Activated CD4-positive, CD25-positive, alpha-beta regulatory T cell (primary cell): ENCODE measurements at regions not wholly inside any gene's neighbourhood (a gene's known extent, or its start where the extent isn't known, plus 50 kb on each side); places are given as distances from the start of the nearest gene placed in this dataset.
"Not testable (repeated sequence)": the region's sequence is repeated elsewhere in the genome, so short reads cannot be mapped to it uniquely, and the experiment has no call there.

Experiments used
- DNase-seq, 4 experiments: peaks; one replicate each; lab custom pipeline; 2025; lab: John Stamatoyannopoulos, UW

- DNase-seq, result no peak
Observed at GRCh38 chr13:88424463-88424862, 753.3 kb downstream of the SLITRK5 start.

- no peak for DNase-seq
Observed at GRCh38 chr13:88426661-88427060, 755.5 kb downstream of the SLITRK5 start.

GRCh38 chr13:88429862-88430261 is 758.7 kb downstream of the SLITRK5 start:
- no peak for DNase-seq

GRCh38 chr13:88434953-88435352 is 763.8 kb downstream of the SLITRK5 start:
- no peak for DNase-seq

DNA sequence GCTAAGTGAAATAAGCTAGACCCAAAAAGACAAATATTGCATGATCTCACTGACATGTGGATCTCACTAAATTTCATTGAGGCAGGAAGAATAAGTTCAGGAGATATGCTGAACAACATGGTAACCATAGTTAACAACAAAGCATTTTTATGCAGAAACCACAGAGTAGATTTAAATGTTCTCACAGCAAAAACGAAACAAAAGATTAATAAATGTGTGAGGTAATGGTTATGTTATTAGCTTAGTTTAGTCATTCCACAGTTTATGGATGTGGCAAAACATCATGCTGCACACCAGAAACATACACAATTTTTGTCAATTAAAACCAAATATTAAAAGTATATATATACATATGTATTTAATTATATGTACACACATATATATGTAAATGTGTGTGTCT is 765.8 kb downstream of the SLITRK5 start:
- no peak for DNase-seq

DNA sequence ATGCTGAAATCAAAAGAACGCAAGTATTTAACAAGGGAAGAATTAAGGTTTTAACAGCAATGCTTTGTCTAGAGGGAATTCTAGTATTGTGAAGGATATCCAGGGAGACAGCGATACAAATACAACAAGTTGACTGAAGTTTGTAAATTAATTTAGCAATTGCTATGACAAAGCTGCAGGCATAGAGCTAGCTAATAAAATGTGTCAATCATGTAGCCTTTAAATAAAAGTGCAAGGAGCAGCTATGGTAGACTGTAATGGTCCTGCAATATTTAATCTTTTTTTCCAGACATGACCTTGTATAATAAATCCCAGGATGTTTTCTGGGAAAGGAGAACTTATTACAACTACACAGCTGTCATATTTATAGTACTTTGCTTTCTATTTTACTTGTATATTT is 779.3 kb downstream of the SLITRK5 start:
- no peak for DNase-seq

DNA sequence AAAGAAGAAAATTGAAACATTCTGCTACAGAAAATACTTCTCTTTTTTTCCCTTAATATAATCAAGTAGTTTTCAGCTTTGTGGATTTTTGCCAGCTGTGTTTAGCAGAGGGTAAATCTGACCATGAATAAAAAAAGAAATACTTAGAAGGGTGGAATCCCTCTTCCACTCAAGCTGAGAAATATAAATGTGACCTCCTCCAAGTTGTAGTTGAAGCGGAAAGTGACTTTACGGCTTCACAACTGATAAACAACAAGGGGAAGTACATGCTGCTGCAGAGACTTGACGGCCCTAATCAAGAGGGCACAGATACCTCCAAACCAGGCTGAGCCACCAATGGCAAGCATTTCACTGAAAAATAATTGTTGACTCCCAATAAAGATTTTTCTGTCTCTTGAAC is 785.0 kb downstream of the SLITRK5 start:
- no peak for DNase-seq

DNA sequence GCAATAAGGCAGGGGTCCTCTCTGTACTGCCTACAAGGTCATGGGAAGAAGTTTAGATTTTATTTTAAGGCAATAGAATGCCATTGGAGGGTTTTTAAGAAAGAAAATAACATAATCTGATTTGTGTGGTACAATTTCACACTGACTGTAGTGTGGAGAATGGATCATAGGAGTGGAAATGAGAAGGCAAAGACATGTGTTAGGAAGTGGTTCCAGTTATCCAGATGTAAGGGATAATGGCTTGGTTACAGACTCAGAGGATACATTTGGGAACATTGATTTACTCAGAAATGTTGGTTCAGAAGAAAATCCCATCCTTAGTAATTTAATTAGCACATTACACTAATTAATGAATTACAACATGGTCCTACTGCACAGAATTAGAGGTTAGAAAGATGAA is 788.2 kb downstream of the SLITRK5 start:
- no peak for DNase-seq

GRCh38 chr13:88461272-88462009 is 790.3 kb downstream of the SLITRK5 start:
- no peak for DNase-seq

GRCh38 chr13:88464851-88465250 is 793.7 kb downstream of the SLITRK5 start:
- no peak for DNase-seq

GRCh38 chr13:88472316-88472715 is 801.1 kb downstream of the SLITRK5 start:
- DNase-seq, result no peak

GRCh38 chr13:88483202-88483601 is 812.0 kb downstream of the SLITRK5 start:
- no peak for DNase-seq

DNA sequence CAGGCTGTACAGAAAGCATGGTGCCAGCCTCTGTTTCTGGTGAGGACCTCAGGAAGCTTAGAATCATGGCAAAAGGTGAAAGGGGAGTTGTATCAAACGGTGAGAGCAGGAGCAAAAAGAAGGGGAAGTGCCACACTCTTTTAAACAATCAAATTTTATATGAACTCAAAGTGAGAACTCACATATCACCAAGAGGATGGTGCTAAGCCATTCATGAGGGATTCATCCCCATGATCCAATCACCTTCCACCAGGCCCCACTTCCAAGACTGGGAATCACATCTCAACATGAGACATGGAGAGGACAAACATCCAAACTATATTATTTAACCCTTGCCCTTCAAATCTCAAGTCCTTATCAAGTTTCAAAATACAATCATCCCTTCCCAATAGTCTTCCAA is 836.7 kb downstream of the SLITRK5 start:
- no peak for DNase-seq

DNA sequence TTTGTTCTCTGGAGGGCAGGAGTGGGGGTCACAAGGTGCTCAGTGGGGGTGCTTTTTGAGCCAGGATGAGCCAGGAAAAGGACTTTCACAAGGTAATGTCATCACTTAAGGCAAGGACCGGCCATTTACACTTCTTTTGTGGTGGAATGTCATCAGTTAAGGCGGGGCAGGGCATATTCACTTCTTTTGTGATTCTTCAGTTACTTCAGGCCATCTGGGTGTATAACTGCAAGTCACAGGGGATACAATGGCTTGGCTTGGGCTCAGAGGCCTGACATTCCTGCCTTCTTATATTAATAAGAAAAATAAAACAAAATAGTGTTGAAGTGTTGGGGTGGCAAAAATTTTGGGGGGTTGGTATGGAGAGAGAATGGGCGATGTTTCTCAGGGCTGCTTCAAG is 841.8 kb downstream of the SLITRK5 start:
- not testable (repeated sequence) for DNase-seq

- DNase-seq, result no peak
Observed at GRCh38 chr13:88526186-88526852, 855.1 kb downstream of the SLITRK5 start.

- DNase-seq, result no peak
Observed at GRCh38 chr13:88526853-88527215, 855.7 kb downstream of the SLITRK5 start.

DNA sequence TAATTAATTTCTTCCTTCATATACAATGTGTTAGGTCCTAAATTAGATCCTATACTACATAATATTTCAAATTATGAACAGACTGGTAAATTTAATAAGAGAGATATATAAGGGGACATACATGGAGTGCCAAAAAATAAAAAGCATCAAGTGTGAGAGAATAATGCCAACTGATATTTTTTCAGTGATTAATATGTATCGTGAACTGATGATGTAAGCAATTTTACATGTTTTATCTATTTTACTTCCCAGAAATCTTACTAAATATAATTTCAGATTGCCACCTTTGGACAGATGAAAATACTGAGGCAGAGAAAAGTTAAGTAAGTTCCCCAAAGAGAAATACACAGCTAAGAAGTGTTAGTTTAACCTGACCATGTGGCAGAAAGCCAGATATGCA is 870.8 kb downstream of the SLITRK5 start:
- DNase-seq, result no peak

GRCh38 chr13:88544836-88545235 is 873.7 kb downstream of the SLITRK5 start:
- no peak for DNase-seq

DNA sequence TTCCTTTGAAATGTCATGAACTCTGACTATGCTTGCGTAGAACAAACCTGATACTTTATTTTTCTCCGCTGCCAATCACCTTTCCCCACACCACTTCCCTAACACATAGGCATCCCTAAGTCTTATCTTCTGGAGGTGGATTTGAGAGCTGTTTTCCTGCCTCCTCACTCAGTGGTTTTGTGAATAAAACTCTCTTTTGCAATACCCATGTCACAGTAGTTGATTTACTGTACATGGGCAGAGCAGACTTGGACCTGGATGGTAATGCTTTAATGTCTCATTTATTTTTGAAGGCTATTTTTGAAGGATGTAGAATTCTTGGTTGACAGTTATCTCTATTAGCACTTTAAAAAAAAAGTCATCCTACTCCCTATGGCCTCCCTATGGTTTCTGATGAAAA is 881.8 kb downstream of the SLITRK5 start:
- no peak for DNase-seq

DNA sequence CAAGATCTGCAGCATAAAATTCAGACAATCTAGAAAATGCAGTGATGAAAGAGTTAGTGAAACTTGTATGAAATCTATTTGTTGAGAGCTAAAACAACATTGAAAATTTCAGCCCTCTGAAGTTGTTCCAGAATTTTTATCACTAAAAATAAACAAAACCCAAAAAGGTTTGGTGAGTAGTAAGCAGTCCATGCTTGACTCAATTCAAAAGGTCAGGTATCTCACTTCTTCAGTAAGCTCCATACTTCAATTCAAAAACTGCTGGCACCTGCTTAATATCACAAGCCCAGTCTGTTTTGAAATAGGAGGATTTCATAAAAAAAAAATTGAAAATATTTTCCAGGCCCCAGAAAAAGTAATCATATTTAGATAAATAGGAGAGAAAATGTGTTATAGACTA is 894.4 kb downstream of the SLITRK5 start:
- no peak for DNase-seq

- no peak for DNase-seq
Observed at GRCh38 chr13:88585861-88586260, 914.7 kb downstream of the SLITRK5 start.

DNA sequence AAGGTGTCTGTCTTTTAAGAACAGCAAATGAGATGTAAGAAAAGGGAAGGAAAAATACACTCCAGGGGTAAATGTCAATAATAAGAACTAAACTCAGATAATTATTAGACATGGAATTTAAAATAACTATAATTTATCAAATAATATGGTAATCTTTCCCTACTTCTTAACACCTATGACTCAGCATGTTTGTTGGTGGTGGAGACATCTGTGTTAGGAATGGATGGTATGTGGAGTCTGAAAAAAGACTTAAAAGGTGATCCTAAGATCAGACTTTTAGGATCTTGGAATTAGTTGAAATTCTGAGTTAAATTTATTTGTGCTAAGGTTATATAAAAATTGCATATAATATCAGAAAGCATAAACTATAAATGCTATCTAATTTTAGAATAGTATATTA is 915.1 kb downstream of the SLITRK5 start:
- DNase-seq, result no peak

- no peak for DNase-seq
Observed at GRCh38 chr13:88590574-88590973, 919.4 kb downstream of the SLITRK5 start.

DNA sequence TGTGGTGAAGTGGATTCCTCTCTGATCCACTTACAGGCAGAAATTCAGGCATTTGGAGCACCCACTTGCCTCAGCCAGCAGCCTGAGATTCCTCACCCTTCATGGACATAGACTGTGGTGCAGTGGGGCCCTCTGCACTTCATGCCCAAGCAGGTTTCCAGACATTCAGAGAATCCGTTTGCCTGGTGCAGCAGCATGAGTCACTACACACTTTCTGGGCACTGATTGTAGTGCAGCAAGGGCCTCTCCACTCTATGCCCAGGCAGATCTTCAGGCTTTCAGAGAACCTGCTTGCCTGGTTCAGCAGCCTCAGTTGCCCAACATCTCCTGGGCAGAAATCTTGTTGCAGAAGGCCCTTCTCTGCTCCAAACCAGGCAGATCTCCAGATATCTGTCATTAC is 920.9 kb downstream of the SLITRK5 start:
- no peak for DNase-seq
